NCI-H510A treated with DMSO at 0.1 percent for 48 hours (cell line): ENCODE measurements at regions not wholly inside any gene's neighbourhood (a gene's known extent, or its start where the extent isn't known, plus 50 kb on each side); places are given as distances from the start of the nearest gene placed in this dataset.
"Not testable (repeated sequence)": the region's sequence is repeated elsewhere in the genome, so short reads cannot be mapped to it uniquely, and the experiment has no call there.

Source experiments
- DNase-seq: peaks from one replicate; lab custom pipeline; 2025; lab: John Stamatoyannopoulos, UW

GRCh38 chr5:66413931-66414330 lies 182.3 kb upstream of the MAST4 start:
- no peak for DNase-seq

GRCh38 chr5:66415208-66415607 lies 181.0 kb upstream of the MAST4 start:
- DNase-seq: no peak

GRCh38 chr5:66416698-66417097 lies 179.5 kb upstream of the MAST4 start:
- DNase-seq: no peak

- no peak for DNase-seq
These were observed 178.4 kb upstream of the MAST4 start for GRCh38 chr5:66417781-66418180.

GRCh38 chr5:66423484-66423883 lies 172.7 kb upstream of the MAST4 start:
- DNase-seq: no peak

GRCh38 chr5:66425842-66426241 lies 170.4 kb upstream of the MAST4 start:
- DNase-seq: no peak

GRCh38 chr5:66426259-66427138 lies 169.7 kb upstream of the MAST4 start:
- no peak for DNase-seq

- no peak for DNase-seq
These were observed 169.1 kb upstream of the MAST4 start for GRCh38 chr5:66427139-66427442.

GRCh38 chr5:66436721-66437120 lies 159.5 kb upstream of the MAST4 start:
- DNase-seq: no peak

GRCh38 chr5:66438087-66438486 lies 158.1 kb upstream of the MAST4 start:
- no peak for DNase-seq

- no peak for DNase-seq
These were observed 157.5 kb upstream of the MAST4 start for GRCh38 chr5:66438696-66439095.

GRCh38 chr5:66440202-66440680 lies 156.0 kb upstream of the MAST4 start:
- DNase-seq: no peak

- DNase-seq: no peak
These were observed 154.8 kb upstream of the MAST4 start for GRCh38 chr5:66441351-66441750.

GRCh38 chr5:66442951-66443445 lies 153.2 kb upstream of the MAST4 start:
- DNase-seq: no peak

GRCh38 chr5:66443462-66444130 lies 152.6 kb upstream of the MAST4 start:
- DNase-seq: no peak

GRCh38 chr5:66448070-66448469 lies 148.1 kb upstream of the MAST4 start:
- not testable (repeated sequence) for DNase-seq

GRCh38 chr5:66450237-66450636 lies 146.0 kb upstream of the MAST4 start:
- no peak for DNase-seq

- DNase-seq: no peak
These were observed 145.2 kb upstream of the MAST4 start for GRCh38 chr5:66450988-66451387.

GRCh38 chr5:66452109-66452508 lies 144.1 kb upstream of the MAST4 start:
- DNase-seq: no peak

- DNase-seq: no peak
These were observed 141.8 kb upstream of the MAST4 start for GRCh38 chr5:66454186-66455078.

GRCh38 chr5:66459728-66460127 lies 136.5 kb upstream of the MAST4 start:
- DNase-seq: no peak

GRCh38 chr5:66467564-66467963 lies 128.6 kb upstream of the MAST4 start:
- no peak for DNase-seq
